ENCODE measurements at regions not wholly inside any gene's neighbourhood (a gene's known extent, or its start where the extent isn't known, plus 50 kb on each side); places are given as distances from the start of the nearest gene placed in this dataset.

- Histone ChIP-seq H2BK15ac (ENCODE audit: low read depth, low read length) (no peak overlapping the region), H4K91ac (ENCODE audit: insufficient read depth, low read depth, low read length) (no peak overlapping the region), H2AK5ac (ENCODE audit: low read depth, low read length) (no peak overlapping the region), H3K4me2 (ENCODE audit: low read depth, low read length) (no peak overlapping the region), H2AK9ac (replicated peaks; ENCODE audit: low read depth, low read length, poor library complexity) (no peak overlapping the region), H3K27me3 (ENCODE audit: control insufficient read depth, insufficient read depth, low read length) (peaks cover 25% of the 10 kb centered on the region), H2BK5ac (ENCODE audit: low read depth, low read length, poor library complexity, severe bottlenecking) (no peak overlapping the region), H3K14ac (replicated peaks; ENCODE audit: low read depth, low read length) (no peak overlapping the region), H3K4me3 (ENCODE audit: insufficient read depth, low read depth, low read length) (no peak overlapping the region), H4K5ac (ENCODE audit: low read depth, low read length) (no peak overlapping the region), H4K20me1 (ENCODE audit: insufficient read depth, low read length) (no peaks in the 10 kb centered on the region), H3K9ac (ENCODE audit: low read depth, low read length) (no peak overlapping the region), H3K18ac (ENCODE audit: low read depth, low read length) (no peak overlapping the region), H3K27ac (ENCODE audit: insufficient read depth, low read length) (no peak overlapping the region), H3K56ac (ENCODE audit: extremely low read depth, insufficient read depth, low read length) (no peak overlapping the region), H3K23ac (ENCODE audit: low read depth, low read length) (no peak overlapping the region), H2BK120ac (ENCODE audit: low read depth, low read length) (no peak overlapping the region), H3K4ac (ENCODE audit: low read depth, low read length) (no peak overlapping the region), H2AFZ (replicated peaks; ENCODE audit: low read length, poor library complexity) (peak overlapping the region; percentile 28), H3K36me3 (ENCODE audit: control insufficient read depth, insufficient read depth, low read length) (no peaks in the 10 kb centered on the region), H3K9me1 (ENCODE audit: insufficient read depth, low read length) (no peaks in the 10 kb centered on the region; the same call in 1 of the 2 replicates), H3K4me1 (ENCODE audit: control insufficient read depth, insufficient read depth, low read length) (peaks cover 4% of the 10 kb centered on the region; the same call in 1 of the 2 replicates), H4K8ac (ENCODE audit: low read depth in 2 of 2, low read length in 2 of 2) (no peak overlapping the region), H3K79me1 (ENCODE audit: low read depth in 1 of 2, low read length in 2 of 2) (no peaks in the 10 kb centered on the region), H3K9me3 (ENCODE audit: control insufficient read depth, insufficient read depth, low read length) (no peaks in the 10 kb centered on the region), H2BK20ac (ENCODE audit: low read depth, low read length) (no peak overlapping the region)
- no peak for DNase-seq
- WGBS, 2 experiments (ENCODE audit: extremely low coverage in 2 of 2, insufficient read length in 1 of 2) = 100% methylated on average over 2 of the region's 9 CpGs; no CpG with 5 or more reads in 1 of the 2 experiments
- intact Hi-C loops (cut with micrococcal nuclease) (no loop called here), dilution Hi-C loops (cut with HindIII; ENCODE audit: low sequenced_read_pairs, unreplicated experiment) (no loop called here), in situ Hi-C loops (cut with MboI; ENCODE audit: low sequenced_read_pairs) (no loop called here)
- BruUV-seq (replicated peaks) = no TSS peak
- no peak for ATAC-seq (ENCODE audit: low read depth)
- POLR2A ChIA-PET (ENCODE audit: unreplicated experiment) = no interaction called here
- CTCF ChIA-PET = no interaction called here
- TF ChIP-seq RAD21 (IDR thresholded peaks at IDR 0.05; ENCODE audit: low read length) (no peak), CEBPB (IDR thresholded peaks at IDR 0.05; ENCODE audit: low read depth, low read length) (no peak), USF2 (IDR thresholded peaks at IDR 0.05; ENCODE audit: low read depth, low read length) (no peak), BHLHE40 (IDR thresholded peaks at IDR 0.05; ENCODE audit: low read depth, low read length) (no peak), ELK1 (IDR thresholded peaks at IDR 0.05; ENCODE audit: borderline replicate concordance, low read depth, low read length) (no peak)
Observed at GRCh38 chr9:129380961-129381401, 202.9 kb upstream of the IER5L start.
